ENCODE measurements at regions not wholly inside any gene's neighbourhood (a gene's known extent, or its start where the extent isn't known, plus 50 kb on each side); places are given as distances from the start of the nearest gene placed in this dataset.

GRCh38 chr1:5664906-5665875, 327.0 kb downstream of the NPHP4 start:
- no peak overlapping the region for H3K27ac ChIP-seq (ENCODE audit: low read depth in 1 of 2, low read length in 2 of 2)
- no peak for DNase-seq (ENCODE audit: low spot score)
- H3K9ac ChIP-seq (ENCODE audit: low read depth in 1 of 2, low read length in 2 of 2) = no peak overlapping the region
- no peak overlapping the region for H3K4me3 ChIP-seq (ENCODE audit: low read depth in 1 of 3, low read length in 3 of 3)
- no peaks in the 10 kb centered on the region for H3K27me3 ChIP-seq (ENCODE audit: control insufficient read depth in 4 of 4, insufficient read depth in 4 of 4, low read length in 3 of 4)
- H3K4me1 ChIP-seq (ENCODE audit: control insufficient read depth in 4 of 4, insufficient read depth in 4 of 4, low read length in 3 of 4) = no peaks in the 10 kb centered on the region
- no peaks in the 10 kb centered on the region for H3K36me3 ChIP-seq (ENCODE audit: control insufficient read depth in 4 of 4, insufficient read depth in 3 of 4, low read depth in 1 of 4, low read length in 3 of 4)
- no peaks in the 10 kb centered on the region for H3K9me3 ChIP-seq (ENCODE audit: control insufficient read depth in 4 of 4, low read length in 3 of 4)
- TF ChIP-seq RAD21 (IDR thresholded peaks at IDR 0.05) = no peak
- no peak for TF ChIP-seq EGR1 (IDR thresholded peaks at IDR 0.05; ENCODE audit: low read depth in 2 of 2)
- TF ChIP-seq CTCF (IDR thresholded peaks at IDR 0.05; ENCODE audit: low read depth, low read length, missing input control) = no peak
- no peak for TF ChIP-seq SP1 (IDR thresholded peaks at IDR 0.05)
- TF ChIP-seq FOXA2 (IDR thresholded peaks at IDR 0.05) = no peak
- no peak for TF ChIP-seq FOXA1 (IDR thresholded peaks at IDR 0.05)
- TF ChIP-seq MAX (IDR thresholded peaks at IDR 0.05) = no peak
- no peak for TF ChIP-seq GABPA (IDR thresholded peaks at IDR 0.05 in 1 of 2, conservative IDR thresholded peaks at IDR 0.05 in 1 of 2)
- 69% methylated on average over 10 of the region's 10 CpGs for WGBS

- whole genome bisulfite sequencing = 78% methylated on average over 9 of the region's 9 CpGs
Measured at GRCh38 chr1:5664081-5664768, 328.0 kb downstream of the NPHP4 start.

More at GRCh38 chr1:5664081-5664768, 328.0 kb downstream of the NPHP4 start:
- Histone ChIP-seq H3K4me1 (ENCODE audit: control insufficient read depth in 4 of 4, insufficient read depth in 4 of 4, low read length in 3 of 4) (no peaks in the 10 kb centered on the region), H3K4me3 (ENCODE audit: low read depth in 1 of 3, low read length in 3 of 3) (no peak overlapping the region), H3K27me3 (ENCODE audit: control insufficient read depth in 4 of 4, insufficient read depth in 4 of 4, low read length in 3 of 4) (no peaks in the 10 kb centered on the region), H3K9me3 (ENCODE audit: control insufficient read depth in 4 of 4, low read length in 3 of 4) (no peaks in the 10 kb centered on the region), H3K27ac (ENCODE audit: low read depth in 1 of 2, low read length in 2 of 2) (no peak overlapping the region), H3K36me3 (ENCODE audit: control insufficient read depth in 4 of 4, insufficient read depth in 3 of 4, low read depth in 1 of 4, low read length in 3 of 4) (no peaks in the 10 kb centered on the region), H3K9ac (ENCODE audit: low read depth in 1 of 2, low read length in 2 of 2) (no peak overlapping the region)
- TF ChIP-seq CTCF (IDR thresholded peaks at IDR 0.05; ENCODE audit: low read depth, low read length, missing input control) (no peak), SP1 (IDR thresholded peaks at IDR 0.05) (no peak), ATF3 (IDR thresholded peaks at IDR 0.05) (no peak), HNF4A (conservative IDR thresholded peaks at IDR 0.05) (no peak)
- DNase-seq (ENCODE audit: low spot score) = no peak
